HCT116 (cell line): ENCODE measurements at regions not wholly inside any gene's neighbourhood (a gene's known extent, or its start where the extent isn't known, plus 50 kb on each side); places are given as distances from the start of the nearest gene placed in this dataset.

Experiments
- ATAC-seq: fragments of 200-7000 bp; cut with Tn5 transposase; 2 replicates; pipeline ENCODE4 v1.9.1; 2020; ENCODE audit warnings: mild to moderate bottlenecking, moderate library complexity
- BruUV-seq: library from RNA; stranded (reverse); fragments of 400-500 nt; replicated peaks from 2 replicates; lab custom pipeline; 2021; lab: Mats Ljungman, UMichigan
- CTCF ChIA-PET: fragments of 300-600 bp; sonication (Branson Sonifier 250); formaldehyde crosslinking; loops from one replicate; lab custom pipeline; 2021; ENCODE audit warnings: antibody characterized with exemption; lab: Charles Lee
- POLR2A ChIA-PET: fragments of 300-600, 350-600 bp; sonication (Branson Sonifier 250); formaldehyde crosslinking; loops from one replicate; lab custom pipeline; 2021; ENCODE audit warnings: antibody characterized with exemption; lab: Charles Lee
- RAD21 ChIA-PET, 2 experiments: fragments of 300-600 bp; sonication (Branson Sonifier 250); formaldehyde crosslinking; loops; one replicate each; lab custom pipeline; 2023; ENCODE audit warnings: low total read pairs in 2 of 2; ENCODE audit not compliant: uncharacterized antibody in 2 of 2, unreplicated experiment in 2 of 2, low non-redundant PET in 1 of 2; lab: Charles Lee
- DNase-seq: peaks from one replicate; pipeline ENCODE4 v3.0.0-alpha.2; 2010; ENCODE audit warnings: low read depth, low spot score
- H2AFZ ChIP-seq: fragments of 200-600 bp; shearing (Covaris generic), sonication (generic); 2 replicates; pipeline ENCODE4 v1.6.1; 2017; ENCODE audit warnings: low read depth, mixed run types, mixed read lengths, antibody characterized with exemption, low read length; ENCODE audit not compliant: poor library complexity, severe bottlenecking
- H3K27ac ChIP-seq: 2 replicates; pipeline ENCODE4 v1.5.1; 2012; ENCODE audit warnings: low read depth, low read length
- H3K27me3 ChIP-seq: fragments of 200-600 bp; sonication (generic); 2 replicates; pipeline ENCODE4 v1.6.1; 2016; ENCODE audit warnings: mixed run types, low read length, mixed read lengths; ENCODE audit not compliant: insufficient read depth
- H3K36me3 ChIP-seq, 2 experiments: fragments of 200-500 bp in 1 of 2; fragments of 200-600 bp in 1 of 2; sonication (Bioruptor generic) in 1 of 2; sonication (generic) in 1 of 2; 2 replicates each; pipeline versions ENCODE4 v1.5.1 to v1.6.1; 2014 to 2016; ENCODE audit warnings: low read length in 2 of 2, inconsistent platforms in 1 of 2, mixed read lengths in 1 of 2, mixed run types in 1 of 2; ENCODE audit not compliant: insufficient read depth in 2 of 2, control insufficient read depth in 1 of 2
- H3K4me1 ChIP-seq, 2 experiments: fragments of 200-600 bp in 1 of 2; sonication (generic) in 1 of 2; 2 replicates each; pipeline versions ENCODE4 v1.5.1 to v1.6.1; 2012 to 2017; ENCODE audit warnings: low read length in 2 of 2, inconsistent platforms in 1 of 2, mild to moderate bottlenecking in 1 of 2, mixed read lengths in 1 of 2, mixed run types in 1 of 2, moderate library complexity in 1 of 2; ENCODE audit not compliant: insufficient read depth in 2 of 2, control insufficient read depth in 1 of 2
- H3K4me2 ChIP-seq: fragments of 200-600 bp; sonication (generic); 2 replicates; pipeline ENCODE4 v1.6.1; 2017; ENCODE audit warnings: mixed run types, low read length, mixed read lengths
- H3K4me3 ChIP-seq, 2 experiments: fragments of 200-600 bp in 1 of 2; sonication (generic) in 1 of 2; replicated peaks in 1 of 2; 2 replicates each; pipeline ENCODE4 v1.5.1; 2011 to 2016; ENCODE audit warnings: low read length in 2 of 2, control low read depth in 1 of 2, low read depth in 1 of 2, mild to moderate bottlenecking in 1 of 2, mixed read lengths in 1 of 2, mixed run types in 1 of 2
- H3K79me2 ChIP-seq: fragments of 200-600 bp; sonication (generic); 2 replicates; pipeline ENCODE4 v1.6.1; 2017; ENCODE audit warnings: mild to moderate bottlenecking, mixed run types, low read length, moderate library complexity, mixed read lengths; ENCODE audit not compliant: insufficient read depth
- H3K9ac ChIP-seq: fragments of 200-600 bp; sonication (generic); 2 replicates; pipeline ENCODE4 v1.6.1; 2016; ENCODE audit warnings: low read length, mixed read lengths
- H3K9me2 ChIP-seq: fragments of 200-600 bp; sonication (generic), shearing (Covaris generic); 2 replicates; pipeline ENCODE4 v1.6.1; 2017; ENCODE audit warnings: mixed run types, mild to moderate bottlenecking, moderate library complexity; ENCODE audit not compliant: insufficient read depth
- H3K9me3 ChIP-seq, 2 experiments: fragments of 200-500 bp in 1 of 2; fragments of 200-600 bp in 1 of 2; sonication (Bioruptor generic) in 1 of 2; sonication (generic) in 1 of 2; 2 replicates each; pipeline ENCODE4 v1.6.1; 2014 to 2017; ENCODE audit warnings: low read length in 2 of 2, mixed read lengths in 2 of 2, inconsistent platforms in 1 of 2, low read depth in 1 of 2, mild to moderate bottlenecking in 1 of 2, mixed run types in 1 of 2, moderate library complexity in 1 of 2; ENCODE audit not compliant: control insufficient read depth in 1 of 2, insufficient read depth in 1 of 2
- H4K20me1 ChIP-seq: fragments of 200-600 bp; sonication (generic), shearing (Covaris generic); 2 replicates; pipeline ENCODE4 v1.6.1; 2017; ENCODE audit warnings: mixed run types, mild to moderate bottlenecking, moderate library complexity; ENCODE audit not compliant: insufficient read depth
- ATF3 ChIP-seq: IDR thresholded peaks from 2 replicates; pipeline ENCODE4 v1.6.1; 2012
- CBX3 ChIP-seq: IDR thresholded peaks from 2 replicates; pipeline ENCODE4 v1.6.1; 2012; ENCODE audit warnings: low read depth
- CEBPB ChIP-seq: IDR thresholded peaks from 2 replicates; pipeline ENCODE4 v1.6.1; 2012; ENCODE audit warnings: low read depth
- CTCF ChIP-seq, 3 experiments: fragments of 200-600 bp in 1 of 3; sonication (generic) in 1 of 3; IDR thresholded peaks in 2 of 3; conservative IDR thresholded peaks in 1 of 3; 2 replicates each; pipeline ENCODE4 v1.5.1; 2012 to 2017; ENCODE audit warnings: low read depth in 2 of 3, low read length in 2 of 3, antibody characterized with exemption in 1 of 3, borderline replicate concordance in 1 of 3, control low read depth in 1 of 3, mild to moderate bottlenecking in 1 of 3, mixed read lengths in 1 of 3, mixed run types in 1 of 3, moderate library complexity in 1 of 3; ENCODE audit not compliant: insufficient read depth in 1 of 3
- ELF1 ChIP-seq: IDR thresholded peaks from 2 replicates; pipeline ENCODE4 v1.6.1; 2012; ENCODE audit warnings: low read depth, borderline replicate concordance
- EZH2 ChIP-seq: fragments of 200-600 bp; sonication (generic); IDR thresholded peaks from 2 replicates; pipeline ENCODE4 v1.6.1; 2017; ENCODE audit warnings: antibody characterized with exemption, mixed run types
- EZH2phosphoT487 ChIP-seq: fragments of 200-600 bp; IDR thresholded peaks from 2 replicates; pipeline ENCODE4 v1.6.1; 2018; ENCODE audit warnings: antibody characterized with exemption, borderline replicate concordance
- JUND ChIP-seq: IDR thresholded peaks from 2 replicates; pipeline ENCODE4 v1.6.1; 2012
- POLR2AphosphoS5 ChIP-seq: IDR thresholded peaks from 2 replicates; pipeline ENCODE4 v1.6.1; 2011; ENCODE audit warnings: mild to moderate bottlenecking, low read depth, low read length, moderate library complexity
- RAD21 ChIP-seq: IDR thresholded peaks from 2 replicates; pipeline ENCODE4 v1.6.1; 2012; ENCODE audit warnings: low read depth, mild to moderate bottlenecking
- REST ChIP-seq: IDR thresholded peaks from 2 replicates; pipeline ENCODE4 v1.6.1; 2012; ENCODE audit warnings: low read depth
- SIN3A ChIP-seq: IDR thresholded peaks from 2 replicates; pipeline ENCODE4 v1.6.1; 2012; ENCODE audit warnings: low read depth
- SP1 ChIP-seq: IDR thresholded peaks from 2 replicates; pipeline ENCODE4 v1.6.1; 2012; ENCODE audit warnings: low read depth
- SRF ChIP-seq: IDR thresholded peaks from 2 replicates; pipeline ENCODE4 v1.6.1; 2012; ENCODE audit warnings: low read depth
- TCF7L2 ChIP-seq: IDR thresholded peaks from 2 replicates; pipeline ENCODE4 v1.7.0; 2011; ENCODE audit warnings: borderline replicate concordance, inconsistent platforms; ENCODE audit not compliant: insufficient read depth, insufficient read length; ENCODE audit errors: extremely low read depth
- ZBTB33 ChIP-seq: IDR thresholded peaks from 2 replicates; pipeline ENCODE4 v1.6.1; 2011; ENCODE audit warnings: mild to moderate bottlenecking, low read length, moderate library complexity; ENCODE audit not compliant: insufficient replicate concordance; ENCODE audit errors: extremely low read depth
- intact Hi-C: fragments of 100-400 bp; cut with micrococcal nuclease; formaldehyde crosslinking; loops from 2 replicates; pipeline ENCODE4 v1.10.0; 2022

- Histone ChIP-seq H3K79me2 (no peaks in the 10 kb centered on the region), H2AFZ (no peak overlapping the region), H3K4me1 (no peaks in the 10 kb centered on the region), H3K4me2 (no peak overlapping the region), H3K9ac (no peak overlapping the region), H3K27me3 (peaks cover 6% of the 10 kb centered on the region; the same call in 1 of the 2 replicates), H3K9me3 (no peaks in the 10 kb centered on the region), H4K20me1 (no peaks in the 10 kb centered on the region), H3K4me3 (no peak overlapping the region), H3K27ac (no peak overlapping the region)
- intact Hi-C loops: no loop called here
- CTCF ChIA-PET: no interaction called here
- BruUV-seq: no TSS peak
- TF ChIP-seq SRF (no peak), ATF3 (no peak), JUND (no peak), POLR2AphosphoS5 (no peak), ZBTB33 (no peak), CBX3 (no peak), RAD21 (no peak), SP1 (no peak), EZH2phosphoT487 (no peak), CEBPB (no peak), REST (no peak), TCF7L2 (no peak), CTCF (IDR thresholded peaks at IDR 0.05 in 2 of 3, conservative IDR thresholded peaks at IDR 0.05 in 1 of 3; ENCODE audit: borderline replicate concordance in 1 of 3, insufficient read depth in 1 of 3, low read depth in 2 of 3, low read length in 2 of 3) (no peak), ELF1 (no peak), EZH2 (no peak), SIN3A (no peak)
- TF ChIP-seq, all 23 proteins: peak for 0
- DNase-seq (no peak), ATAC-seq (no peak)
- ChIA-PET RAD21 (no interaction called here), POLR2A (no interaction called here)
- H3K36me3 ChIP-seq: no peaks in the 10 kb centered on the region
- no peaks in the 10 kb centered on the region for H3K9me2 ChIP-seq
These were observed 179.2 kb downstream of the NDUFA10 start for GRCh38 chr2:239845968-239846367.
